GM23248 (cell line): ENCODE measurements at regions not wholly inside any gene's neighbourhood (a gene's known extent, or its start where the extent isn't known, plus 50 kb on each side); places are given as distances from the start of the nearest gene placed in this dataset.

Experiments
- DNase-seq: peaks from one replicate; pipeline ENCODE4 v3.0.0-alpha.2; 2015
- H2AFZ ChIP-seq: fragments of 200-600 bp; sonication (generic); 2 replicates; pipeline ENCODE4 v1.6.1; 2016; ENCODE audit warnings: antibody characterized with exemption
- H3F3A ChIP-seq: fragments of 200-600 bp; sonication (generic); 2 replicates; pipeline ENCODE4 v1.6.1; 2016; ENCODE audit warnings: mild to moderate bottlenecking, antibody characterized with exemption, mixed run types; ENCODE audit not compliant: insufficient read depth
- H3K27ac ChIP-seq: fragments of 200-600 bp; sonication (generic); 2 replicates; pipeline ENCODE4 v1.5.1; 2016; ENCODE audit warnings: mild to moderate bottlenecking
- H3K27me3 ChIP-seq: fragments of 200-600 bp; sonication (generic); replicated peaks from 2 replicates; pipeline ENCODE4 v1.6.1; 2016; ENCODE audit warnings: mild to moderate bottlenecking; ENCODE audit not compliant: insufficient read depth
- H3K36me3 ChIP-seq: fragments of 200-600 bp; sonication (generic); 2 replicates; pipeline ENCODE4 v1.6.1; 2016; ENCODE audit warnings: low read depth, mild to moderate bottlenecking
- H3K4me1 ChIP-seq: fragments of 200-600 bp; sonication (generic); 2 replicates; pipeline ENCODE4 v1.6.1; 2016; ENCODE audit warnings: mild to moderate bottlenecking; ENCODE audit not compliant: insufficient read depth
- H3K4me2 ChIP-seq: fragments of 200-600 bp; sonication (generic); one replicate; pipeline ENCODE4 v1.6.1; 2016; ENCODE audit warnings: mild to moderate bottlenecking; ENCODE audit not compliant: unreplicated experiment
- H3K4me3 ChIP-seq: fragments of 200-600 bp; sonication (generic); 2 replicates; pipeline ENCODE4 v1.5.1; 2016; ENCODE audit warnings: mild to moderate bottlenecking
- H3K79me2 ChIP-seq: fragments of 200-600 bp; sonication (generic); 2 replicates; pipeline ENCODE4 v1.6.1; 2016; ENCODE audit warnings: mild to moderate bottlenecking; ENCODE audit not compliant: insufficient read depth
- H3K9ac ChIP-seq: fragments of 200-600 bp; sonication (generic); 2 replicates; pipeline ENCODE4 v1.6.1; 2016; ENCODE audit warnings: mild to moderate bottlenecking
- H3K9me2 ChIP-seq: fragments of 200-600 bp; sonication (generic); 2 replicates; pipeline ENCODE4 v1.6.1; 2016; ENCODE audit warnings: mixed run types, mild to moderate bottlenecking, moderate library complexity; ENCODE audit not compliant: insufficient read depth
- H3K9me3 ChIP-seq: fragments of 200-600 bp; sonication (generic); one replicate; pipeline ENCODE4 v1.6.1; 2017; ENCODE audit warnings: low read depth
- H4K20me1 ChIP-seq: fragments of 200-600 bp; sonication (generic); 2 replicates; pipeline ENCODE4 v1.6.0; 2016; ENCODE audit not compliant: insufficient read depth
- EZH2 ChIP-seq: fragments of 200-600 bp; sonication (generic); IDR thresholded peaks from 2 replicates; pipeline ENCODE4 v1.6.1; 2018; ENCODE audit warnings: antibody characterized with exemption, mild to moderate bottlenecking; ENCODE audit not compliant: insufficient read depth, poor library complexity, severe bottlenecking
- EZH2phosphoT487 ChIP-seq: fragments of 200-600 bp; sonication (generic); IDR thresholded peaks from 2 replicates; pipeline ENCODE4 v1.6.1; 2018; ENCODE audit warnings: antibody characterized with exemption, moderate library complexity, mild to moderate bottlenecking, low read depth; ENCODE audit not compliant: insufficient read depth
- WGBS, 2 experiments: methylation state at CpG; one replicate each; pipeline ENCODE4 v1.1.6; 2015 to 2017; ENCODE audit warnings: low lambda C conversion rate in 2 of 2, low coverage in 1 of 2; ENCODE audit errors: missing lambda C conversion rate in 2 of 2; 5-methylcytosine and 5-hydroxymethylcytosine counted together
- in situ Hi-C: fragments of 300-500 bp; cut with MboI; formaldehyde crosslinking; loops from 2 replicates; pipeline ENCODE4 v1.15.0; 2020

- no peak overlapping the region for H3K4me3 ChIP-seq
- H3K27me3 ChIP-seq: 0 out of 2 replicates have a peak, but pooled peaks cover 5% of the 10 kb centered on the region
- no peak overlapping the region for H3K9ac ChIP-seq
- no peaks in the 10 kb centered on the region for H3K4me1 ChIP-seq
- no peak for DNase-seq
- no peak overlapping the region for H3K4me2 ChIP-seq
- no peaks in the 10 kb centered on the region for H3F3A ChIP-seq
- no peaks in the 10 kb centered on the region for H4K20me1 ChIP-seq
- TF ChIP-seq EZH2phosphoT487: no peak
- no peak for TF ChIP-seq EZH2
- no peak overlapping the region for H2AFZ ChIP-seq
- no peaks in the 10 kb centered on the region for H3K79me2 ChIP-seq
- WGBS, 2 experiments: 37 to 53% methylated on average over 1 of the region's 1 CpG
- H3K36me3 ChIP-seq: no peaks in the 10 kb centered on the region
- no peaks in the 10 kb centered on the region for H3K9me3 ChIP-seq
- no peak overlapping the region for H3K27ac ChIP-seq
- in situ Hi-C loops: no loop called here
- no peaks in the 10 kb centered on the region for H3K9me2 ChIP-seq
Observed at GRCh38 chr9:18122171-18122570, 351.8 kb upstream of the ADAMTSL1 start.

GRCh38 chr9:18124760-18125159, 349.2 kb upstream of the ADAMTSL1 start:
- Histone ChIP-seq H3K36me3 (no peaks in the 10 kb centered on the region), H3K4me3 (no peak overlapping the region), H3K79me2 (no peaks in the 10 kb centered on the region), H2AFZ (no peak overlapping the region), H3K27ac (no peak overlapping the region), H3K9me3 (no peaks in the 10 kb centered on the region), H3K9ac (no peak overlapping the region), H3K4me1 (no peaks in the 10 kb centered on the region), H3K4me2 (no peak overlapping the region), H3F3A (no peaks in the 10 kb centered on the region), H3K9me2 (no peaks in the 10 kb centered on the region), H4K20me1 (no peaks in the 10 kb centered on the region), H3K27me3 (peaks cover 9% of the 10 kb centered on the region)
- in situ Hi-C loops: no loop called here
- peak; percentile 22 for DNase-seq
- 52 to 66% methylated on average over 1 of the region's 1 CpG for WGBS, 2 experiments
- no peak for TF ChIP-seq EZH2phosphoT487
- TF ChIP-seq EZH2: no peak

- in situ Hi-C loops: no loop called here
- DNase-seq: peak; percentile 52
- Histone ChIP-seq H3K4me1 (no peaks in the 10 kb centered on the region), H2AFZ (no peak overlapping the region), H4K20me1 (no peaks in the 10 kb centered on the region), H3K36me3 (no peaks in the 10 kb centered on the region), H3K4me3 (no peak overlapping the region), H3F3A (no peaks in the 10 kb centered on the region), H3K4me2 (no peak overlapping the region), H3K27ac (no peak overlapping the region), H3K79me2 (no peaks in the 10 kb centered on the region), H3K9me2 (no peaks in the 10 kb centered on the region), H3K27me3 (peaks cover 9% of the 10 kb centered on the region), H3K9me3 (no peaks in the 10 kb centered on the region), H3K9ac (no peak overlapping the region)
- 15 to 23% methylated on average over 4 of the region's 4 CpGs for WGBS, 2 experiments
- TF ChIP-seq EZH2phosphoT487 (no peak), EZH2 (no peak)
Observed at GRCh38 chr9:18126831-18127498, 347.0 kb upstream of the ADAMTSL1 start.

GRCh38 chr9:18127499-18127875, 346.5 kb upstream of the ADAMTSL1 start:
- TF ChIP-seq EZH2phosphoT487 (no peak), EZH2 (no peak)
- H3F3A ChIP-seq: no peaks in the 10 kb centered on the region
- H3K79me2 ChIP-seq: no peaks in the 10 kb centered on the region
- no peak for DNase-seq
- H3K4me1 ChIP-seq: no peaks in the 10 kb centered on the region
- H3K4me3 ChIP-seq: no peak overlapping the region
- no peaks in the 10 kb centered on the region for H3K9me3 ChIP-seq
- 7 to 17% methylated on average over 2 of the region's 2 CpGs for WGBS, 2 experiments
- no peaks in the 10 kb centered on the region for H3K36me3 ChIP-seq
- in situ Hi-C loops: no loop called here
- H2AFZ ChIP-seq: no peak overlapping the region
- no peak overlapping the region for H3K27ac ChIP-seq
- H3K9me2 ChIP-seq: no peaks in the 10 kb centered on the region
- H4K20me1 ChIP-seq: no peaks in the 10 kb centered on the region
- peaks cover 9% of the 10 kb centered on the region for H3K27me3 ChIP-seq
- H3K4me2 ChIP-seq: no peak overlapping the region
- H3K9ac ChIP-seq: no peak overlapping the region
